HL-60 (cell line): ENCODE measurements at regions not wholly inside any gene's neighbourhood (a gene's known extent, or its start where the extent isn't known, plus 50 kb on each side); places are given as distances from the start of the nearest gene placed in this dataset.

Experiments
- CTCF ChIP-seq: IDR thresholded peaks from one replicate; pipeline ENCODE4 v1.5.1; 2011; ENCODE audit warnings: low read length, control low read depth, inconsistent platforms; ENCODE audit not compliant: insufficient read depth
- GABPA ChIP-seq: IDR thresholded peaks from 2 replicates; pipeline ENCODE4 v1.6.1; 2012; ENCODE audit warnings: low read depth
- POLR2AphosphoS5 ChIP-seq: IDR thresholded peaks from 2 replicates; pipeline ENCODE4 v1.6.1; 2012; ENCODE audit warnings: low read depth
- REST ChIP-seq: IDR thresholded peaks from 2 replicates; pipeline ENCODE4 v1.6.1; 2012; ENCODE audit warnings: low read depth; ENCODE audit not compliant: insufficient replicate concordance

DNA sequence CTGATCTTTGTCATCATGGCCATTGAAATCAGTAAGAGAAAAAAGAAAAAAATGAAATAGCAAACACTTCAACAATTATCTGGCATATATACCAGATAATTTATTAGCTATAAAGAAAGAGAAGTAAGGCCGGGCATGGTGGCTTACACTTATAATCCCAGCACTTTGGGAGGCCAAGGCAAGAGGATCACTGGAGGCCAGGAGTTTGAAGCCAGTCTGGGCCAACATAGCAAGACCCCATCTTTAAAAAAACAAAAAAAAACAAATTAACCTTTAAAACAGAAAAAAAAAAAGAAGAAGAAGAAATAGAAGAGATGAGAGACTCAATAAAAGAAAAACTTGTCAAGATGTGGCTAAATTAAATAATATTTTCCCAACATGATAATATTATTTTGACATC, 61.6 kb upstream of the TGIF1 start:
- no peak for TF ChIP-seq CTCF
- TF ChIP-seq GABPA, result no peak
- TF ChIP-seq POLR2AphosphoS5, result no peak
- TF ChIP-seq REST, result no peak
